ENCODE measurements at regions not wholly inside any gene's neighbourhood (a gene's known extent, or its start where the extent isn't known, plus 50 kb on each side); places are given as distances from the start of the nearest gene placed in this dataset.

DNA sequence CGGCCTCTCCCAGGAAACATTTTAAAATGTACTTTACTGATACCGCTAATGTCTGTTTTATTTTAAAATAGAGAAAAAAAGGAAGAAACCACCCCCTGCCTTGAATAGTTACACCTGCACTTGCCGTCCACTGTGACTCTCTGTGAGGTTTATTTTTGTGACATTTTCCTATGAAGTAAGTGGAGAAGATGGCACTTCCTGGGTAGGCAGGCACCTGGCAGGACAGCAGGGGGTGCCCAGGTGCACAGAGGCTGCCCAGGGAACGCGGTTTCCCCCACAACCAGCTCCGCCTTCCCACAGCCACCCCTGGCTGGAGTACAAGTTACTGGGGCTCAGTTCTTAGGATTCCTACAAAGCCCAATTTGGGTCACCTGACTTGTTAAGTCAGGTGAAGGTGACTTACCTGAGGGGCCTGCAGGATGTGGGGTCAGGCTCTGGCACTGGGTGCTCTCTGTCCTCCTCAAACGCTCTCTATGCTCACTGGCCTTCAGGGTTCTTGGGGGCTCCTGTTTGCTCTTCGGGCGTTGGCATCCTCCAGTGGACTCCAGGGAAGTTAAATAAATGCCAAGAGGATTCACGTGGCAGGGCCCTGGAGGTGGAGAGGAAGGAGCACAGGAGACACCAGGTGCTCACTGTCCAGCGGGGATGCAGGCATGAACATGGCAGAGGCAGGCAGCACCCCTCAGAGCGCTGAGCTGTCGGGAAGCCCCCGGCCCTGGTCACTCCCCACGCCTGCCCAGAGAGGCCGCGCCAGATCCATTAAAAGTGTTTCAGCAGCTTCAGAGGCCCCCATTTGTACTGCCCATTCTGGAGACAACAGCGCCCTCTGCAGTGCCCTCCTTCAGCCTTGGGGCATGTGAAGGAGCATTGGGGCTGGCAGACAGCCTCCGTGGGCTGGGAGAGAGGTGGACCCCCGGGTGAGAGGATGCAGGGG, 1021.2 kb downstream of the TBC1D22A start:
- no peak for DNase-seq

DNA sequence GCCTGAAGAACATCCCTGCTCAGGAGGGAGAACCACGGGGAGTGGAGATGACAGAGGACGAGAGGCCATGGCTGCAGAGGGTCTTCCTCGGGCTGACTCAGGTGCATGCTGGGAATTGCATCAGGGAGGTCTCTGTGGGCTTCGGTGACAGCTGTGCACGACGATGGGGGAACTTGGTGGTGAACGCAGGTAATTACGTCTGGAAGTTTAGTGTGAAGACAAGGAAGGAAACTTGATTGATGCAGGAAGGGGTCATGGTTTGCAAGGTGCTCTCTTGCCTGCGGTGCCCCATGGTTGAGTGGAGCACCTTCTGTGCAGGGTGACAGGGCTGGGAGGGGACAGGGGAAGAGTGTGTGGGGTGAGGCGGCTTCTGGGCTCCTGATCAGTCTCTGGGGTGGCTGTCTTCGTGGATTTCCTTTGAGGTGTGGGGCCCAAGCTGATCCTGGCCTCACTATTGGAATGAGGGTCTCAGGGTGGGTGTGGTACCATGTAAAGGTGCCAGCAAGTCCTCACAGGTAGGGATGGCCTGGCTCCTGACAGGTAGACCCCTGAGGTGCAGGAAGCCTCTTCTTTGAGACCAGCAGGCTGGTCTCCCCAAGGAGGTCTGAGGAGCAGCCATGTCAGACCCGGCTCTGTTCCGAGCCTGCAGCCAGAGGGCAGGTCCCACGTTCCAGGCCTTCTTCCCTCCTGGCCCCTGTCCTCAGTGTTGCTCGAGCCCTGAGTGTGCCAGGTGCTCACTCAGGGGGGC, 1020.1 kb downstream of the TBC1D22A start:
- no peak for DNase-seq

DNA sequence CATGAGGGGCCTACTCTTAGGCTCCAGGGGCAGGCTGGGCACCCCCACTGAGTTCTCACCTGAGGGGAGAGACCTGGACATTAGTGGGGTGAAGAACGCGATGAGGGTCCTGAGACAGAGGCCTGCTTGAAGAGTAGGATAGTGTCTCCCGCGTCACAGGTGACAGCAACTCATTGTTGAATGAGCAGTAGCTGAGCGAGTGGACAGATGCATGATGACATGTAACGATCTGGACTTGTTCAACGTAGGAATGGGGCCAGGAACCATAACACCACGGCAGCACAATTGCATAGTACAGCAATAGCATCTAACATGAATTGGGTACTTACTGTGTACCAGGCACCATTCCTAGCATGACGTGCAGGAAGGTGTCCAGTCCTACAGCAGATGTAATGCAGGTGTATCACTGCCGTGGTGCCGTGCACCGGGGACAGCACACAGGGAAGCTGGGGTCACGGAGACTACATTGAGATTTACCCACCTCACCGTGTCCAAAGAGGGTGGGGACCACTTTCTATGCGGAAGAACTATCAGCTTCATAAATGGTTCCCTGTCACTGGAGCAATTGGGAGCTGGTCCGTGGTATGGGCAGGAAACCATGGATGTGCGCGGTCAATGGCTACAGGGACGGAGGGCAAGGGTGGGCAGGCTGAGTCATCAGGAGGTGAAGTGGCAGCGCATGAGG, 1019.1 kb downstream of the TBC1D22A start:
- DNase-seq = no peak

DNA sequence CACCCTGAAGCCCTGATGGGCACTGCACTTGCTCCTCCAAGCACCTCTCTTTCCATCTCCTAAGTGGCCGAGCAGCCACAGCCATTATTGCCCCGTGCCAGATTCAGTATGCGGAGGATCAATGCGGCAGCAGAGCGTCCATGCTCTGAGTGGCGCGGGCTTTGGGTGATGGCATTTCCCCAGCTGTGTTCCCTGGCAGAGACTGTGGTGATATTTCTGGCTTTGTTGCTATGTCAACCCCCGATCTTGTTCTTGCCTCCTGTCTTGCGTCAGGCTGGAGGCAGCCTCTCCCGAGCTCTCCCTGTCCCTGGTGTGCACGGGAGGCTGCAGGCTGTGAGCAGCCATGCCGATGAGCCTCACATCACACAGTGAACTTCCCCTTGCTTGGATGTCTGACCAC, 1018.6 kb downstream of the TBC1D22A start:
- DNase-seq = no peak

DNA sequence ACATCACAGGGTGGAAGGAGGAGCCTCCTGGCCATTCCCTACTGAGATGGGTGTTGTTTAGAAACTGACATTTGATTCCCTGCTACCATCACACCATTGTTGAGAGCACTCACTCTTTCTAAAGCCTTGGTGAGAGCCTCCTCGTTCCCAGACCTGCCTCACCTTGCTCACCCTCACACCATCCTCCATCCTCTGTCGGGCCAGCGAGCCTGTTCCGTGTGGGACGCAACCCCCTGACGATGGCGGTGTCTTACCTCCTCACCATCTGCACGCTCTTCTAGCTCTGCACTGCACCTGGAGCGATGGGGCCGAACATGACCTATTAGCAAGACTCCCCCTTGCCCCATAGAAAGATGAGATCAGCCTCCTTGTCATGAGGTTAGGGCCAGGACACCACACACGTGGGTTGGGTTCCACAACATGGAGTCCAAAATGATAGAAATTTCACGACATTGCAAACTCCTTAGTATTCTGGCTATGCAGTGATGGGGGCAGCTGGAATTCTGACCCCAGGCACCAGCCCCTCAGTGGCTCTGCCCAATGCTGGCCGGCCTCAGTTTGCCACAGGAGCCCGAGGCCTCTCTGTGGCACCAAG, 1017.9 kb downstream of the TBC1D22A start:
- no peak for DNase-seq

DNA sequence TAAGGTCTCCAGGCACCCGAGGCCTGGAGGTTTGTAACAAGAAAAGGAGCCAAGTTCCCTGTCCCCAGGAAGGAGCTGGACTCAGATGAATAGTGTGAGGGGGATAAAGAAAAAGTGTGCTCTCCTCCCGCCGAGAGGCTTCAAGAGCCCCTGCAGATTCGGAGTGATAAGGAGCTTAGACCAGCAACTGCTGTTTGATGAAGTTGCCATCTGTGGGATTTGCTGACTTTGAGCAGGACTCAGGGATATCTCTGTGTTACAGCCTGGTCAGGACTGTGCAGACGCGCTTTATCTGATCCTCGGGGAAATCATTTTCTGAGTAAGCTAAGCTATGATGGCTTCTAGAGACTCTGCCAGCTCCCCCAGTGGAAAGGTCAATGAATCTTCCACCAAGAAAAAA, 1017.0 kb downstream of the TBC1D22A start:
- no peak for DNase-seq

DNA sequence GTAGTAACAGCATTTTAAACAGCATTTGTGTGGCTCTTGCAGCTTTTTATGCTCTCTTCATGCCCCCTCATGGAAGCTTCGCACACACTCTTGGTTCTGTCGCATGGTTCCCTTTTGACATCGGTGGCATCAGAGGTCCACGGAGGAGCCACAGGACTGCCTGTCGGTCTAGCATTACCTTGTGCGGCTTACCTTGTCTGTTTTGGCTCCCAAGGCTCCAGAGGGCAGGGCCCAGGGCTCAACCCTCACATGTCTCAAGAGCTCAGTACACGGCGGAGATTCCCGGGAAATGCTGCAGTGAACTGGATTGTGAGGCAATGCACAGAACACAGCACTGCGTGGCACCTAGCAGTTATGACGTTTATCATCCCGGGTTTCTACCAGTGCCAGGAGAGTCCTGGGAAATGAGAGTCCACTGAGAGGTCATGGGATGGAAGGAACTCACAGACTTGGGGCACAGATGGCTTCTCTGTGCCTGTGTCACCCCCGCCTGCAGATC, 1015.8 kb downstream of the TBC1D22A start:
- no peak for DNase-seq

DNA sequence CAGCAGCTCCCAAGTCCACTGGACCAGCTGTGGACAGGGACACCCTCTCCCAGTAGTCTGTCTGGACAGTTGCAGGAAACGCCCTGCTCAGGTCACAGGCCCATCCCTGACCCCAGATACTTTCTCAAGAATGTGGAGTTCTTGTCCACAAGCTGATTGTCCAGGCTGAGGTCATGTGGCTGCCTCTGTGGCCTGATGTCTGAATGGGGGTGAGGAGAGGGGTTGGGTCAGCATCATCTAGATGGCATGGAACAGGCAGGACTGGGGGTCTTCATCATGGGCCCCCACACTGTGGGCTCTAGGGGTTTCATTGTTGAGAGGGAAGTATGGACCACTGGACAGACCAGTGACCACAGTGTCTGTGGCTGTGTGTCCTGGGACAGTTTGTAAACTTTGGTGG, 1015.0 kb downstream of the TBC1D22A start:
- DNase-seq = no peak

DNA sequence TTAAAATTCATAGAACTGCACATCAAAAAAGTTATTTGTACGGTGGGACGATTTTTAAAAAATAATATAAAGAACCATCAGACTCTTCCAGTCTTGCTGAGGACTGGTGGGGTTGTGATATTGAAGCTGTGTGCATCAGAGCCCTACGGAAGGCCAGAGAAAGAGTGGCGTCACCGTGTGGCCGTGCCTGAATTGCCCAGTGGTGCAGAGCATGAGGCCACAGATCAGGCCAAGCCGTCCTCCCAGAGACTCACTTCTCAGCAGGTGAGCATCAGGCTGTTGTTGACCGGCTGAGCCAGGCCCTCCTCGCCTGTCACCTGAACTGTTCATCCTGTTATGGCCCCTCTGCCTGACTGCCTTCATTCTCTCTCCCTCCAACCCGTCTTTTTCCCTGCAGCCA, 1013.9 kb downstream of the TBC1D22A start:
- DNase-seq = no peak

DNA sequence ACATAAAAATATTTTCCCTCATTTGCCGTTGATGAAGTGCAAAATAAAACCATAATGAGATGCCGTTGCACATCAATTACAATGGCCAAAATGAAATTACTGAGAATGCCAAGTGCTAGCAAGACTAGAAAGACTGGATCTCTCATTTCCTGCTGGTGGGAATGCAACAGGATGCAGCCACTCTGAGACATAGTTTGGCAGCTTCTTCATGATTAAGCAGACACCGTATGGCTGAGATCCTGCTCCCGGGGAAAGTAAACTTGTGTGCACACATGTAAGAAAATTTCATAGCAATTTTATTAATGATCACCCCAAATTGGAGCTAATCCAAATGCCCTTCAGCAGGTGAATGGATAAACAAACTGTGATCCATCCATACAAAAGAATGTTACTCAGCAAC, 1013.2 kb downstream of the TBC1D22A start:
- peak; percentile 5 for DNase-seq

DNA sequence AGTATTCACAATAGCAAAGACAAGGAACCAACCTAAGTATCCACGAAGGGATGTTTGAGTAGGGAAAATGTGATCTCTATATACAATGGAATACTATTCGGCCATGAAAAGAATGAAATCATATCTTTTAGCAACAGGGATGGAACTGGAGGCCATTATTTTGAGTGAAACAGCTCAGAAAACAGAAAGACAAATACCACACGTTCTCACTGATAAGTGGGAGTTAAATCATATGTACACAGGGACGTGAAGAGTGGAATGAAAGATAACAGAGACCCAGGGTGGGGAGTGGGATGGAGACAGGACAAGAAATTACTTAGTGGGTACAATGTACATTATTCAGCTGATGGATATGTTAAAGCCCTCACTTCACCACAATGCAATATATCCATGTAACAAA, 1012.7 kb downstream of the TBC1D22A start:
- no peak for DNase-seq

DNA sequence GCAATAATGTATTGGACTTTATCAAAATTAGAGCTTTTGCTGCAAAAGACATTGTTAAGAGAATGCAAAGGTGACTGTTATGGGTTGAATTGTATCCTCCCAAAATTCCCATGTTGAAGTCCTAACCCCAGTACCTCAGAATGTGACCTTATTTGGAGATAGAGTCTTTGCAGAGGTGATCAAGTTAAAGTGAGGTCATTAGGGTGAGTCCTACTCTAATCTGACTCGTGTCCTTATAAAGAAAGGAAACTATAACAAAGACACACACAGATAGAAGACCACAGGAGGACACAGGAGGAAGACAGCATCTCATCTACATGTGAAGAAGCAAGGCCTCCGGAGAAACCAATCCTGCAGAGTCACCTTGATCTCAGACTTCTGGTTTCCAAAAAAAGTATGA, 1011.2 kb downstream of the TBC1D22A start:
- no peak for DNase-seq

DNA sequence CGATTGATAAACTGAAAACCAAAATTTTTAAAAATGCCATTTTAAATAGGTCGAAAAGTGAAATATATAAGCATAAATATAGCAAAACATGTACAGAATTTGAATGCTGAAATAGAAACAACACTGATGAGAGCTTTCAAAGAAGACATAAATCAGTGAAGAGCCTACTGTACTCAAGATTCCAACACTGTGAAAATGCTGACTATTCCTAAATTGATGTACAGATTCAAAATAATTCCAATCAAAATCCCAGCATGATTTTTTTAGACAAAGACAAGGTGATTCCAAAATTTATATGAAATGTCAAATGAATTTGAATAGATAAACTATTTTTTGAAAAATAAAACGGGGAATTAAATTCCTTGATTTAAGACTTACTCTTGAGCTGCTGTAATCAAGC, 1010.4 kb downstream of the TBC1D22A start:
- DNase-seq = no peak

DNA sequence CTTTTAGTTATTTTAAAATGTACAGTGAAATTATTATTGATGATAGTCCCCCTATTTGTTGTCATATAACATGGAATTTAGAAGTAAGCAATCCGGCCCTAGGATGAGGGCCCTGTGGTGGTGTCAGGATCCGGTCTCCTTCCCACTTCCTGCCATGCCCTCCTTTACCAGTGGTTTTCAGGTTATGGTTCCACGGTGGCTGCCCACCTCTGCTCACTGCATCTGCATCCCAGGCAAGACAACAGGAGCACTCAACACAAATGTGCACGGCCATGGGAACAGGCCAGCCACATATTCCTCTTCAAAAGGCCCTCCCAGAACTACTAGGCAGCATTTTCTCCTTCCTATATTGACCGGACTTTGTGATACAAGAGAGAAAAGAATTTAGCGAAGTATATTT, 1007.2 kb downstream of the TBC1D22A start:
- DNase-seq = no peak

DNA sequence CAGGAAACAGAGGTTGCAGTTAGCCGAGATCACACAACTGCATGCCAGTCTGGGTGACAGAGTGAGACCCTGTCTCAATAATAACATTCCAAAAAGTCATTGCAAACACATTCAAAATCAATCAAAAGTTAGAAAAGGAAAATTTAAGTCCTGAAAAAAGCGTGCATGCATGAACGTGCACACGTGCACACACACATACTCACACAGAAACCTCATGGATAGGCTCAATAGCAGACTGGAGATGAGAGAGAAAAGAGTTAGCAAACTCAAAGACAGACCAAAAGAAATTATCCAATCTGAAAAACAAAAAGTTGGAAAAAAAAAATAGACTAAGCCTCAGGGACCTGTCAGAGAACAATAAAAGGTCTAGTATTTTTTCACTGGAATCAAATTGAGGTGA, 1005.6 kb downstream of the TBC1D22A start:
- DNase-seq = no peak

DNA sequence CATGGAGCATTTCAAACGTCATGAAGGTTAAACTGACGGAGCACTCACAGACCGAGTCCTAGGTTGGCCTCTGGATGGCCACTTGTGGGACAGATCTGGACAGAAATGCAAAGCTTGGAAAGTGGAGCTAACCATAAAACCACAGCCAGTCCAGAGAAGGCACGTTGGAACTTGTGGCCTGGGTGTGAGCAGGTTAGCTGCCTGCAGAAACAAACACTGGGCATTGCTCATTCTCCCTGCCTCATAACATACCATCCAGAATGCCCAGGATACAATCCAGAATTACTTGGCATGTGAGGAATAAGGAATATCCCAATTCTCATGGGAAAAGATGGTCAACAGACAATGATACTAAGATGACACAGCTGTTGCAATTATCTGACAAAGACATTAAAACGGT, 1005.0 kb downstream of the TBC1D22A start:
- no peak for DNase-seq

DNA sequence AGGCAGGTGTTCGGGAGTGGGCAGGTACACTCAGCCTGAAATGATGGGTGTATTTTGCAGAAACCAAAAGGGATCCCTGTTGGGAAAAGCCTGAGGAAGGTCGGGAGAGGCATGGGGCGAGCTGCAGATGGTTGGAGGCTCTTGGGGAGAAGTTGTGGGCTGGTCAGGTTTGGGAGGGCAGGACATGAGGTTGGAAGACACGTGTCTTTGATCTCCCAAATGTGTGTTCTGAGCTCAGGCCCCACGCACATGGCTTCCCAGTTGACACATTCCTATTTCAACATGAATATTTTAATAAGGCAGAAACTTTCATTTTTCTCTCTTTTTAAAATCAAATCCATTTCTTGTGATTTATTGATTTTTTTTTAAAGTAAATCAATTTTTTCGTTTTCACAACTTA, 1003.3 kb downstream of the TBC1D22A start:
- DNase-seq = no peak

DNA sequence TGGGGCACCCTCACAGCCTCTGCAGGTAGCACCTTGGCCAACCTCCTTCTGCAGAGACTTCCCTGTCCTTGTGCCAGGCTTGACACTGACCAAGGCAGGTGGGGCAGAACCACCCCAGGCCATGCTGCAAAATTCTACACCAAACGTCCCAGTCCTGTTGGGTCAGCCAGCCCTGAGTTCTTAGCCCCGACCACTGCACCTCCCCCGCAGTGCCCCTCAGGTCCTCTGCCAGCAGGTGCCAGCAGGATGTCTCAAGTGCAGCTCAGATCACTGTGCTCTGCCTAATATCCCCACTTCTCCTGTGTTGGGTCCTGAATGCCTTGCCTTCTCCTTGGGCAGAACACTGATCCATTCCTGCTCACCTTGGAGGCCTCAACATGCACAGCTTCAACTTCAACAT, 999.7 kb downstream of the TBC1D22A start:
- no peak for DNase-seq

DNA sequence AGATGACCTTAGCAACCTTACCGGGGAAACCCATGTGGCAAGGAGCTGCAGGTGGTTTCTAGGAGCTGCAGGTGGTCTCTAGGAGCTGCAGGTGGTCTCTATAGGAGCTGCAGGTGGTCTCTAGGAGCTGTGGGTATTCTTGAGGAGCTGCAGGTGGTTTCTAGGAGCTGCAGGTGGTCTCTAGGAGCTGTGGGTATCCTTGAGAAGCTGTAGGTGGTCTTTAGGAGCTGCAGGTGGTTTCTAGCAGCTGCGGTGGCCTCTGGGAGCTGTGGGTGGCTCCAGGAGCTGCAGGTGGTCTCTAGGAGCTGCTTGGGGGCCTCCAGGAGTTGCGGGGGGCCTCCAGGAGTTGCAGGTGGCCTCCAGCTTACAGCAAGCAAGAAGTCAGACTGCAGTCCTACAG, 997.5 kb downstream of the TBC1D22A start:
- DNase-seq = no peak

DNA sequence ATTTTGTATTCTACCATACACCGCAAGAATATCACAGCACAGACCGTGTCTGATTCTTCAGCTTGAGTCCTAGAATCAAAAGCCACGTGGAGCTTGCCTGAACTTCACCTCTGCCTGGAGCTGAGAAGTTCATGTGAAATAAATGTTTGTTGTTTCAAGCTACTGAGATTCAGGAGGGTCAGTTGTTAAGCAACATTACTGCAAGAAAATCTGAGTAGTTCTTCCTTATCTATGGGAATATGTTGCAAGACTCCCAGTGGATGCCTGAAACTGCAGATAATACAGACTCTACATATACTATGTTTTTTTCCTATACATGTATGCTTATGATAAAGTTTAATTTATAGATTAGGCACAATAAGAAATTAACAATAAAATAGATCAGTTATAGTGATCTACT, 995.3 kb downstream of the TBC1D22A start:
- no peak for DNase-seq

DNA sequence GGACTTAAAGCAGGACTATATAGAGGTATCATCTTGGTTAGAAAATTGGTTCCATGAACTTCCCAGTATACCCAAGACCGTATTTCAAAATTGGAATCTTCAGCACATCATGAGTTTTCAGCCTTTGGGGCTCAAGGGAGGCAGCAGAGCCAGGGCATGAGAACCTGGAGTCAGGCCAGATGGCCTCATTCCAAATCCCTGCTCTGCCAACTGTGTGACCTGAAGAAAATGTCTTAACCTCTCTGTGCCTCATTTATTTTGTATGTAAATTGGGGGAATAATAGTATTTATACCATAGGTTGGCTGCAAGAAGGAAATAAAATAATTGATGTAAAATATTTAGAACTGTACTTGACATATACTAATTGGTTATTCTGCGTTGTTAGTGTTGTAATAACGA, 987.6 kb downstream of the TBC1D22A start:
- no peak for DNase-seq

DNA sequence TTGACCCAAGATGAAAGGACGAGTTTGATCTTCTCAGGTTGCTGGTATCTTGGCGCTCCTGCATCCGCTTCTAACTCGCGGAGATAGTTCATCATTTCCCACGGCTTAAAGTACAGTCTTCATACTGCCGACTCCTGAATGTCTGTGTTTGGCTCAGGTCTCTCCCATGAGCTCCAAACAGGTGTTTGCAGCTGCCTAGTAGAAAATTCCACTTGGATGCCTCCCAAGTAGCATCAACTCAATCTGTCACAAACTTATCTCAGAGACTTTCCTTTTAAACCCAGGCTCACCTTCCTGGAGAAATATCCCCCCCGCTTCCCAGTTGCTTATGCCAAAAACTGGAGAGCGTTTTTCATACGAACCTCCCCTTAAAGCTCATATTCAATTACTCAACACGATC, 986.5 kb downstream of the TBC1D22A start:
- no peak for DNase-seq

DNA sequence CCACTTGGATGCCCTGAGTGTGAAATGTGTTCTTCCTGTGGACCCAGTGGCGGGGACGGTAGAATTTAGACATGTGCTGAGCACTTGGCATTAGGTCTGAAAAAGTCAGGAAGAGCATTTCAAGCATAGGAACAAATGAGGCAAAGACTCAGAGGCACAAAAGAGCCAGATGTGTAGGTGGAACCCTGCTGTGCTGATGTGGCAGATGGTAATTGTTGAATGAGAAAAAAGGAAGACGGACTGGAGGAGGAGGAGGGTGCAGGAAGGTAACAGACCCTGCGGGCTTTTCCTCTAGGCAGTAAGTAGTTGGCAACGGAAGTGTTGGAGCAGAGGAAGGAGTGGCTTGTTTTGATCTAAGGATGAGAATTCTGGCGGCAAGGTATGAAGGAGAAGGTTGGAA, 985.8 kb downstream of the TBC1D22A start:
- no peak for DNase-seq
